ENCODE measurements at regions not wholly inside any gene's neighbourhood (a gene's known extent, or its start where the extent isn't known, plus 50 kb on each side); places are given as distances from the start of the nearest gene placed in this dataset.

DNA sequence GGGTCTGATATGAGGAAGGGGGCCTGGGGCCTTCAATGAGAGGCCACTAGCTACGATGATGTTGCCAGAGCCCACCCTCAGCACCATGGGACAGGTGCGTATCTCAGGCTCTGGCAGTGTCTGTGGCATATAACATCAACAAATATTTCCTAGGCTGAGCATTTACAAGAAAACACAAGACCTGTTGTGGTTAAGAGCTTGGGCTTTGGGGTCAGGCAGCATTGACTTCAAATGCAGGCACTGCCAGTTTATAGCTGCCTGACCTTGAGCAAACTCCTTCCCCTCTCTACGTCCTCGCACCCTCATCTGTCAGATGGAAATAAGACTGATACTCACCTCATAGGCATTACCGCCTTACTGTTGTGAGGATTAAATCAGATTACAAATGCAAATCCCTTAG is 156.0 kb downstream of the KATNAL1 start:
- no peak for DNase-seq (ENCODE audit: low read depth)

DNA sequence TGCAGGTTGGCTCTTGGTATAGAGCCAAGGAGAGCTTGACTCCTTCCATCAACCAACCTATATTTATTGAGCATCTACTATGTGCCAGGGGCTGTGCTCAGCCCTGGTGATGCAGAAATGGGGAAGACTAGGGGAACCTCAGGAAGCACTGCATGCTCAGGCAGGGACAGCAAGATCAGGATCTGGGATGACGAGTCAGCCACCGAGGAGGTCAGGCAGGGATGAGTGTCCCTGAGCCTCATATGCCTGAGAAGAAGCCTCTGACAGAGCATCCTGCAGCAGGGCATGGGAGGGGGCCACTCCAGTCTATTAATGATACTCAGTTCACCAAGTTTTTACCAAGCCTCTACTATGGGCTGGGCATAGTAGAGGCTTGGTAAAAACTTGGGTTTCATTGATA is 158.1 kb downstream of the KATNAL1 start:
- DNase-seq (ENCODE audit: low read depth) = no peak

DNA sequence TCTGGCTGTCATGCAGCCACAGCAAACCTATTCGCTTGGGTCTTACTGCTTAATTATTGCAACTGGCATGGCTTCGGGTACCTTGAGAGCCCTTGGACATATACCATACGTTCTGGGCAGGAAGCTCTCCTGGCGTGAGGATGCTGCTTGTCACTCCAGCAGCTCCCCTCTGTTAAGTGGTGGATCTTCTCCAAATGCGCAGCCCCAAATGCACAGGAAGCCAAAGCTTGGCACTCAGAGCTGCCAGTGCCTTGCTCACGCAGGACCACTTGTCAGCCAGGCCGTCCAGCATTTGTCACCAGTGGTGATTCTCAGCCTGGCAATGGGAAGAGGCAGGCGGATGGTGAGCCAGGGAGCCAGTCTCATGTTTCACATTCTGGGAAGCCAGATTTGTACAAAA is 158.6 kb downstream of the KATNAL1 start:
- no peak for DNase-seq (ENCODE audit: low read depth)

DNA sequence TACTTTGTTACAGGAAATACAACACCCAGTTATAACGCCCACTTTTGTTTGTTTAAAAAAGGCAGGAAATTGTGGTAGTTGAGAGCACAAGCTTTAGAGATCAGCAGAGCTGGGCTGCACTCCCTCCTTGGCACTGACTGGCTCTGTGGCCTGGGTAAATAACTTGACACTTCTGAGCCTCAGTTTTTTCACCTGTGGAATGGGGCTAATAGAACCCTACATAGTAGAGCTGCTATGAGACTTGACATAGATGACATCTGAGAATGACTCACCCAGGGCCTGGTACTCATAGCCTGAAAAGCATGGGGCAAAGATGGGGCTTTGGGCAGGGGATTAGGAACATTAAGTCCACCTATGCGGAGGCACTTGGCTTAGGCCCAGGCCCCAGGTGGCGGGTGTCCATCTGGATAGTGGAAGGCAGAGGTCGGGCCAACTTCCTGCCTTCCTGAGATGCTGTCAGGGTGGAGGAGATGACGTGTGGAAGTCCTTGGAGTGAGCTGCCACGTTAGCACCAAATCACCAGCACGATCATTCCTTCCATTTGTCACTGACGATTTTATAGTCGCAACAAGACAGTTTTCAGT is 159.1 kb downstream of the KATNAL1 start:
- DNase-seq (ENCODE audit: low read depth) = no peak

DNA sequence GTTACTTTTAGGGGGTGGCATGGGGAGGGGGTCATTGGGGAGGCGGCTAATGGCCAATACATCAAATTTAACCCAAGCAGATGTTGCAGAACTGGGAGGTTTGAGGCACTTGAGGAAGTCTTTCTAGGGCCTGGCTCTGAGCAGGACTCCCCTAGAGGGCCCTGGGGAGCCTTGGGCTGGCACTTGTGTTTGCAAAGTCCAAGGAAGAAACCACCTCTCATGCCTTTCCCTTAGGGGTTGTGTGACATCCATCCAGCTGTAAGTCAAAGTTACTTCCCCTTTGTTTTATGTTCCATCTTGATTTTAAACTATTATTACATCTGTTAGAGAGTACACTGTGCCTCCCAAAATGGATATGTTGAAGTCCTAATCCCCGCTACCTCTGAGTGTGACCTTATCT is 159.9 kb downstream of the KATNAL1 start:
- no peak for DNase-seq (ENCODE audit: low read depth)

DNA sequence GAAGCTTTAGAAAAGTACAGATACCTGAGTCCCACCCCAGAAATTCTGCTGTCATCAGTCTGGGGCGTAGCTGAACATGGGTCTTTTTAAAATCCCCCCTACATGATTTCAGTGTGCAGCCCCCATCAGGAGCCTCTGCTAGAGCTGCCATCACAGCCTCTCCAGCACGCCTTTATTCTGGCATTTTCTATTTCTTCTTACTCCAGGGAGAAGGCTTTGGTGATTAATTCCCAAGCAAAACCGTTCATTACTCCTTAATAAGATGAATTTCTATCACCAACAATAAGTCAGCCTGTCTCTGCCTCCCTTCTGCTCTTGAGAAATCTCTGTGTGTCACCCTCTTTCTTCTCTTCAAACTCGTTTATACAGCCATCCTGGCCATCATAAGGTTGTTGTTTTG is 160.3 kb downstream of the KATNAL1 start:
- DNase-seq (ENCODE audit: low read depth) = no peak

DNA sequence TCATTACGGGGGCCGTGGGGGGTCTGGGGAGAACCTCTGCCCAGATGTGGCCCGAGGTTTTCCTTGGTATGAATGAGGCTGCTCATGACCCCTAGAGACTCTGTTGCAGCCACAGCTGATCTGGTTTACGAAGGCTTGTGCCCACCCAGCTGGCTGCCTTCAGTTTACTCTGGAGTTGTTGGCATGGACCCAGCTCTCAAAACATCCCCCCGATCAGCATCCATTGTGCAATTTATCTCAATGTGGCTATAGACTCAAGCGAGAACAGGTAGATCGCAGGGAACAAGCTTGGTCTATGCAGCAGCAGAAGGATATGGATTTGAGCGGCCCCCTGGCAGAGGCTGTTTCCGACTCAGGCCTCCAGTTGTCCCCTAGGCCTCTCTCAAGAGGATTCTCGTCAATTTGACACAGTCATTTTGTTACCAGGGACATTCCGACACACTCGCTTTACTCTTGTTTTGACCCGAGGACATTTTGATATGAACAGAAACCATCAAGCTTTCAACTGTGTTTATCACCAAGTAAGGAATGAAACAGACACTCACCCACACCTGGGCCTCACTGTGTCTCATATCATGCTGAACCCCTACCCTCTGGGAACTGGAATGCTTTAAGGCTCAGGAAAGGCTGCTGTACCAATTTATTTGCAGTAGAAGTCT is 161.5 kb downstream of the KATNAL1 start:
- DNase-seq (ENCODE audit: low read depth) = no peak

DNA sequence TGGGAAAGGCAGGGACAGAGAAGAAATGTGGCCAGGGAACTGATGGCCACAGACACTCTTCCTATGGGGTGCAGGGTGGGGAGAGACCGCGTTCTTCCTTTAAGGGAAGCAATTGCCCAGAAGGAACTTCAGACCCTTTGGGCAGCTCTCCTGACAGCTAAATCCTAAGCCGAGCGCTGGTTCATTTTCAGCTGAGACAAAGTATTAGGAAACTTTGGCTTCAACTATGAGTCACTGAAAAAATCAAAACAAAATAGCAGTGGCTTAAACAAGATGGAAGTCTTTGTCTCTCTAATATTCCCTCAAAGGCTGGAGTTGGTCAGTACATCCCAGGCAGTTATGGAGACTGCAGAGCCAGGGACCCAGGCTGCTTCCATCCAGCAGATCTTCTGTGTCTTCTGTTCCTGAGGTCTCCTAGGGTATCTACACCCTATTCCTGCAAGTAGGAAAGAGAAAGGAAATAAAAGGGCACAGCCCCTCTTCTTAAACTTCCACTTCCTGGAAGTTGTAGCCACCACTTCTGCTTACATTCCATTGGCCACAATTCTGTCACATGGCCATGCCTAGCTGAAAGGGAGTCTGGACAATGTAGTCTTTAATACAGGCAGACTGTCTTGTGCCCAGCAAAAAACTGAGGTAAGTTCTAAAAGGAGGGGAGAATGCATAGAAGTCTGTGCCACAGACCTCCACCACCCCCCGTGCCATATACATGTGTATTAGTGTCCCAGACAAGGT is 163.5 kb downstream of the KATNAL1 start:
- DNase-seq (ENCODE audit: low read depth) = no peak

DNA sequence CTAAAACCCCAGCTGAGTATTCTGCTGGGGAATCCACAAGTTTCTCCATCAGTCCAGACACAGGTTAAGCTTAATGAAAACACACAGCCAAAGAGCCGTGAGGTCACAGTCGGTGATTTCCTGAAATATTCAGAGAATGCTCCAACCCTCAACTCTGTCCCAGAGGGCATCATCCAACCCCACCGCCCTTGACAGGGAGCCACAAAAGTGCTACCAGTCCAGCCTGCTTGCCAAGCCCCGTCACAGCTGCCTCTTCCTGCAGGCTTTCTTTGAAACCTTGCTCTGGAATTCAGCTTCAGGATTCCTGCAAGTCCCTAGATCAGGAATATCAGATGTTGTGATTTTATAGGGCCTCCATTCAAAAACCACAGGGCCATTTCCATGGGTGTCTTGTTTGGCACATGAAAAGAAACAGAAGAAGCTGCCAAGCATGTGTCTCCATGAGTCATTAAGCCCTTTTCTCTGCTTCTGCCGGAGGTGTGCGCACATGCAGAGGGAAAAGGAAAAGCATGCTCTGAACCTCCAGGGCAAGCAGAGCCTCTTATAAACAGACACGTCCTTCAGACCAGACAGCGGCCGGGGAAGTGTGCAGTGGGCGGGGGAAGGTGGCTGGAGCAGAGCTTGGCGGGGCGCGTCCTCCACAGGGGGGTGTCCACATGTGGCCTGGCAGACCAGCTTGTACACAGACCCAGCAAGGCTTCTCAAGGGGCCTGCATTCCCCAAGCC is 164.7 kb downstream of the KATNAL1 start:
- DNase-seq (ENCODE audit: low read depth) = no peak

DNA sequence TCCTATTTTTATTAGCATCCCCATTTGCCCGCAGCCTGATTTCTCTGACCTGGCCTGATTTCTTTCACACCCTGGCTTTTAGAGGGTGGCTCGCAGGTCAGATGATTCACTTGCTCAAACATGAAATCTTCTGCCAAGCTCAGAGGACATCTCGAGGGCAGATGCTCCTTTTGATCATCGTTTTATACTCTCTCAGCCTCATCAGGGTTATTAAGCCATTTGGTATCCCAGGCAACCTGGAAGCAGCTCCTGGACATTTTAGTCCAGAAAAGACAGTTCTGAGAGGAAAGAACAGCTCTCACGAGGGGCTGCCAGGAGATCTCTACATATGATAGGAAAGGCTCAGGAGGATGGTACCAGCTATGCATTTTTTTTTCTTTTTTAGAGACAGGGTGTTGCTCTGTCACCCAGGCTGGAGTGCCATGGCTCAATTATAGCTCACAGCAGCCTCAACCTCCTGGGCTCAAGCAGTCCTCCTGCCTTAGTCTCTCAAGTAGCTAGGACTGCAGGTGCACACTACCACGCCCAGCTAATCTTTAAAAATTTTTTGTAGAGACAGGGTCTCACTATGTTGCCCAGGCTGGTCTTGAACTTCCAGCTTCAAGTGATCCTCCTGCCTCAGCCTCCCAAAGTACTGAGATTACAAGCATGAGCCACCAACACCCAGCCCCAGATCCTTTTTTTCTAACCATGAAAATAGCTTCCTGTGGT is 165.4 kb downstream of the KATNAL1 start:
- no peak for DNase-seq (ENCODE audit: low read depth)

DNA sequence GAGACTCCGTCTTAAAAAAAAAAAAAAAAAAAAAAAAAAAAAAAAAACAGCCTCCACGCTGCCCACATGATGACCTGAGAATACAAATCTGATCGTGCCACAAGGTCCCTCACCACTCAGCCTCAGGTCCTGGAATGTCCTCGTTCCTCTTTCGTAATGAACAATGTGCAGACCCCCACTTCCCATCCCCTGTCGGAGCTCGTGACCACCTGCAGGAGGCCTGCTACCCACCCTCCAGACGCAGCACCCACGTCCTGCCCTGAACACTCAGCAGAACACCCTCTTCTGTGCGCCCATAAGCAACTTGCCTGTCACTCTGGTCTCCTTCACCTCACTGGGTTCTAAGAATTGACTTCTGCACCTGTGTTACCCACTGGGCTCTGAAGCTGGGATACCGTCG is 166.4 kb downstream of the KATNAL1 start:
- no peak for DNase-seq (ENCODE audit: low read depth)

DNA sequence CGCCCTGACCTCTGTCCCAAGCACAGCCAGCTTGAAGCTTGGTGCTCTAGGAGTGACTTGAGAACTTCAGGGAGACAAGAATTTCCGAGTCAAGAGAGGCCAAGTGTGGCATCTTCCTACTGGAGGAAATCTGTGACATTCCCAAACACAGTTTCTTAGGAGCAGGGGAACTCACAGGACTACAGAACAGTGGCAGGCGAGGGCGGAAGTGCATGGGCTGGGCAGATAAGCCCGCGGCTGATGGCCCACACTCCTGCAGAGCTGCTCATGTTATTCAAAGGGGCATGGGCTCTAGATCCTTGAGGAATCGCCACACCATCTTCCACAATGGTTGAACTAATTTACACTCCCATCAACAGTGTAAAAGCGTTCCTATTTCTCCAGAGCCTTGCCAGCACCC is 168.8 kb downstream of the KATNAL1 start:
- DNase-seq (ENCODE audit: low read depth) = no peak

DNA sequence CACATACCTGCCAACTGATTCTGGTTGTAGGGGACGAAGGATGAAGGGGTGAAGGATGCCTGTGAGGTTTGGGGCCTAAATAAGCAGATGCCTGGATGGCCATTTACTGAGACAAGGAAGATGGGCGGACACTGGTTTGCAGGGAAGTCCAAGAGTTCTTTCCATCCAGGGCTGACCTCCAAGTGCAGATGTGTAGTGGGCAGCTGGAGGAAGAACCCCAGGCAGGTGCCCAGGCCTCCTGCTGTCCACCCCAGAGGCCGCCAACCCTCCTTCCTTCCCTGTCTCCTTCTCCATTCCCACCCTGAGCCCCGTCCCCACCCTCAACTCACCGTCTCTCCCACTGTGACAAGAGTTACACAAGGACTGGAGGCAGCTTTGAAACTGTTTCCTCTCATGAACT is 171.5 kb downstream of the KATNAL1 start:
- DNase-seq (ENCODE audit: low read depth) = no peak

DNA sequence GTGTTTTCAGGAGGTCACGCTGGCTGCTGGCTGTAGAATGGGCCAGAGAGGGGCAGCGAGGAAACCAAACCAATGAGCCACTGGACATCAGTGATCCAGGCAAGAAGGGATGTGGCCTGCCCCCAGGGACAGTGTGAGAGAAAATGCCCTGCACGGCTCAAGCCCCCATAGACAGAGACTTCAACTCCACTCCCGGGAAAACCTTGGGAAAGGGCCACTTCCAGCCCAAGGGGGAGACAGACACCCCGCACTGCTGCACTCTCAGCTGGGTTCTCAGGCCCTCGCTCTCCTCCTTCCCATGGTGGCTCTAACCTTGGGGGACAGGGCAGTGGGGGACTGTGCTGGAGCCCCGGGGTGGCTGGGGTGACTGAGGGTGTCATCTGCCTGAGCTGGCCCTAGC is 172.0 kb downstream of the KATNAL1 start:
- DNase-seq (ENCODE audit: low read depth) = no peak

DNA sequence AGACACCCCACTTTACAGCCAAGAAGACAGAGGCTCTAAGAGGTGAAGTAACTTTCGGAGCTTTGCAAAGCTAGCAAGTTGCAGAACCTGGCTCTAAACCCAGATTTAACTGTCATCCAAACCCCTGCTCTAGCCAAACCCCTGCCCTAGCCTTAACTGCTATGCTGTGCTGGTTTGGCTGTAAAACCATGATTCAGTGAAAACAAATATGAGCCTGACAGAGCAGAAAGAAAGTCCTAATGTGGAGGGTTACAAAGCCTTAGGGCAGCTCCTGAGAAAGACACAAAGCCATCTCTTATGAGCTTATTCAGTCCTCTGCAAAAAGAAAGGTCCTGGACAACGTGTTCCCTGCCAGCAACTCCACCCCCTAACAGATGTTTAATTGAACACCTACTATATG is 172.8 kb downstream of the KATNAL1 start:
- DNase-seq (ENCODE audit: low read depth) = no peak

DNA sequence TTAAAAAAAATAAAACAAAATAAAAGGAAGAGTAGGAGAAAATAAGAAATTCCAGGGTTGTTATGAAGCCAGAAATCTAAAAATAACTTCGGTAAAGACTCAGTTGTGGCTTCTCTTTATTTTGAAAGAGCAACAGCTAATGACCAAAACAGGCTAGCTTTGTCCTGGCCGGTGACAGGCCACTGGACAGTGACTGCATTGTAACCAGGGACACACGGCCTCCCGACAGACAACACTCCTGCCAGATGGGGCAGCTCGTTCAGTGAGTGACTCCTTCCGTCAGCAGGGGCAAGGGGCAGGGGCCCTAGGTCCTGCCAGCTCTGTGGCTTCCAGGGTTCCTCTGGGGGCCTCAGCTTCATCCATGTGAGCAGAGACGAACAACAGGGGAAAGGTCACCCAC is 173.4 kb downstream of the KATNAL1 start:
- DNase-seq (ENCODE audit: low read depth) = no peak

DNA sequence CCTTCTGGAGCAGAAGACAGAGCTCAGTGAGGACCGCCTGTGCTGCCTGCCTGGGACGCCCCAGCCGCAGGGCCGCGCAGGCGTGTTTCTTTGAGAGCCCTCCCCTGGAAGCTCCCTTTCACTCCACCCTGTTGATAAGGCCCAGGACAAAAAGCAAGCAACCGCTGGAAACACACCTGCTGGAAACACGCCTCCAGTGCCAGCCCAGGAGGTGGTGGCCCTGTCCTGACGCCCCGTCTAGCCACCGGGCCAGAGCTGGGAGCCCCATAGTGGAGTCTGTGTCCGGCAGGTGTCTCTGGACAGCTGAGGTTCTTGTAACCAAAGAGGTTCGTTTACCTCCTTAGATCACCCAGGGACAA is 173.8 kb downstream of the KATNAL1 start:
- no peak for DNase-seq (ENCODE audit: low read depth)

DNA sequence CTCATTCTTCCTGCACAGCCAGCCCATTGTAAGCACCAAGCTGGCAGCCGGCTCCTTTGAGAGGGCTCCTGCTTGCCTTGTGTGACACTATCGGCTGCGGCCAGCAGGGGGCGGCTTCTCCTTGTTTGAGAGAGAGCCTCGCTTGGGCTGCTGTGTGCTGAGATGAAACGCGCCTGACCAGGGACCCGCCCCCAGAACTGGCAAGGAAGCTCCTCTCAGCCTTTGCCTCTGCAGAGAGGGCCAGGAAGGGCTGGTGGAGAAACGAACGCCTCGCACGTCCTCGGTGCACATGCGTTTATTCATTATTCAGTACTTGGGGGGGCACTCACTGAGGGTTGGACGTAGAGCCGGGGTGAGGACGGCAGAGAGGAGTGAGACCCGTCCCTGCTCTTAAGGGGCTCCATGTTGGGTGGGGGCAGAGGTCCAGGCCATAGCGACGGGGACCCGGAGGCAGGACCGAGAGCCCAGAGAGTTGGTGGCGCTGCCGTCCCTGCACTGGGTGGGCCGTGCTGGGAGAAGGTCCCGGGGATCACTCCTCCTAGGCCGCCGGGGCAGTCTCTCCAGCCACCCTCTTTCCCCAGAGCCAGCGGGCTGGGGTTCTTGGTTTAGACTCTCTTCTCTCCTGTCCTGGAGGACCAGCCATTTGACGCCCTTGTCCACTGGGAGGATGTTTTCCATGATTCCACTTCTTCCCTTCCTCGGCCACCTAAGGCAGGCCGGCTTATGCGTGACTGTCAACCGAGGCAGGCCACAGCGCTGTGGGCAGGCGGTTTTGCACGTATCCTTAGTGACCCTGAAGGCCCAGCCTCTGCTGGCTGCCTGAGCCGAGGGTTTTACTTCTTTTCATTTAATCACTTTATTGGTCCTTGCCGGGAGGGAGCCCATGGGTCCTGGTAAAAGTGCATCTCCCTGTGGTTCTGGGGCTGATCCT is 174.5 kb downstream of the KATNAL1 start:
- peak; percentile 95 for DNase-seq (ENCODE audit: low read depth)

DNA sequence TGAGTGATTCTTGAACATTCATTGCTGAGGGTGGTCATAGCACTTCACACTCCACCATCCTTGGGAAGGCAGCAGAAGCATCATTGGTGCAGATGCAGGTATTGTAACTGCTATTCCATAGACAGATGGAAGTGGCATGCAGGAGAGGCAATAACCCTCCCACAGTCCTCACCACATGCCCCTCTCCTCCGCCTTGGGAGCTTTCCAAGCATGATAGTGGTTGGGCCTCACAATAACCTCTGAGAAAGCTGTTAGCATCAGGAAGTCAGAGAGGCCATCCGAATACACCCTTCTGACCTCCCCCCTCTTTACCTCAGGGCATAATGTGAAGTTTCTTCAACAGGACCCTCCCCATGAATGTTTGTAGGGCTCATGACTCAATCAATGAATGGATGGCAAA is 177.9 kb downstream of the KATNAL1 start:
- DNase-seq (ENCODE audit: low read depth) = no peak

DNA sequence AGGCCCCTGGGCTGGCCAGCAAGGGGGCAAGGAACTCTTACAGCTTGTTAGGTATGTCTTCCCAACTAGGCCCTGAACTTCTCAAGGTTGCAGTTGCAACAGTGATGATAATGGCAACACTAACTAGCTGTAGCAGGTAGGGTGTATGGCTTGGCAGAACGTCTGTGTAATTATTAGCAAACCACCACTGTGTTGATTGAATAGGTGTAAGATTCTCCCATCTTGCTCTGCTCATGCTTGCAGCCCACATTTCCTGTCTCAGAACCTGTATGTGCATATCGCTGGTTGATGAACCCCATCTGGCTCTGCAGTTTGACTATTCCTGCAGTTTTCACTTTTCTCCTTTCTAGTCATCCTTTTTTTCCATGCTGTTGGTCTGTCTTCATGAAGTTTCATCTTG is 178.8 kb downstream of the KATNAL1 start:
- no peak for DNase-seq (ENCODE audit: low read depth)

DNA sequence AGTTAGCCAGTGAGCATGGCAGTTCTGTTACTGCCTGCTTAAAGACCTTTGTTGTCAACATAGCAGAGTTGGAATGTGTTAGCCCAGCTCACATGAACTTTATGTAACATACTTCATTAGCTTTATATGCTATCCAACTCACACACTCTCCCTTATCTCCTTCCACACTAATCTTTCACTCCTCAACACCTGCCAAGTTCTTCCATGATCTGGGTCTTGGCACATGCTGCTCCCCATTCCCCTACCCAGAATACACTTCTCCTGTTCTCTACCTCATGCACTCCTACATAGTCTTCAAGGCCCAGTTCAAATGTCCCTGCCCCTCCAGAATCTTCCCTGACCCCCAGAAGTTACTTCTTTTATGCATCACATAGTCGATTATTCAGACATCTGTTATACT is 179.3 kb downstream of the KATNAL1 start:
- no peak for DNase-seq (ENCODE audit: low read depth)

All from stimulated activated CD8-positive, alpha-beta memory T cell treated with anti-CD3 and anti-CD28 coated beads, Interleukin-4, amount 100 ng/mL, for 24 hours (primary cell).